ENCODE measurements at regions not wholly inside any gene's neighbourhood (a gene's known extent, or its start where the extent isn't known, plus 50 kb on each side); places are given as distances from the start of the nearest gene placed in this dataset.

DNA sequence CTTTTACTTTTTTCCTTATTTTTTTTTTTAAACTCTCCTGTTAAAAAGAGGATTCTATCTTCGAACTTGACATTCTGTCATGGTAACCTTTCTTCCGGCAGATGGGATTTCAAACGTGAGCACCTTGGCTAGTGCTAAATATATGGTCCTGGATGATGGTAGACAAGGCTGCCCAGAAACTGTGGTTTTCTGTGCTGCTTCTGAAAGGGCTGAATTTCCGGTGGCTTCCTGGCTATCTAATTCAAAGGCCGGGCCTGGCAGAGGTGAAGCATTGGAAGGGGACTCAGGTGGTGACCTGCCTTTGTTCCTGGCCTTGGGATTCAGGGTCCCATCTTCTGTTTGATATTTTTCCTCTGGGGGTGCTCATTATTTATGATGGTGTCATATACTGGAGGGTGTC lies 118.6 kb upstream of the MYL2 start:
- TF ChIP-seq, protein P1, sequence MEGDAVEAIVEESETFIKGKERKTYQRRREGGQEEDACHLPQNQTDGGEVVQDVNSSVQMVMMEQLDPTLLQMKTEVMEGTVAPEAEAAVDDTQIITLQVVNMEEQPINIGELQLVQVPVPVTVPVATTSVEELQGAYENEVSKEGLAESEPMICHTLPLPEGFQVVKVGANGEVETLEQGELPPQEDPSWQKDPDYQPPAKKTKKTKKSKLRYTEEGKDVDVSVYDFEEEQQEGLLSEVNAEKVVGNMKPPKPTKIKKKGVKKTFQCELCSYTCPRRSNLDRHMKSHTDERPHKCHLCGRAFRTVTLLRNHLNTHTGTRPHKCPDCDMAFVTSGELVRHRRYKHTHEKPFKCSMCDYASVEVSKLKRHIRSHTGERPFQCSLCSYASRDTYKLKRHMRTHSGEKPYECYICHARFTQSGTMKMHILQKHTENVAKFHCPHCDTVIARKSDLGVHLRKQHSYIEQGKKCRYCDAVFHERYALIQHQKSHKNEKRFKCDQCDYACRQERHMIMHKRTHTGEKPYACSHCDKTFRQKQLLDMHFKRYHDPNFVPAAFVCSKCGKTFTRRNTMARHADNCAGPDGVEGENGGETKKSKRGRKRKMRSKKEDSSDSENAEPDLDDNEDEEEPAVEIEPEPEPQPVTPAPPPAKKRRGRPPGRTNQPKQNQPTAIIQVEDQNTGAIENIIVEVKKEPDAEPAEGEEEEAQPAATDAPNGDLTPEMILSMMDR (conservative IDR thresholded peaks at IDR 0.05; ENCODE audit: control insufficient read depth, insufficient read depth, low read depth, low read length): no peak
- no peak for DNase-seq (ENCODE audit: low read depth)
- H3K4me3 ChIP-seq (ENCODE audit: control insufficient read depth, low read depth, low read length): no peak overlapping the region

DNA sequence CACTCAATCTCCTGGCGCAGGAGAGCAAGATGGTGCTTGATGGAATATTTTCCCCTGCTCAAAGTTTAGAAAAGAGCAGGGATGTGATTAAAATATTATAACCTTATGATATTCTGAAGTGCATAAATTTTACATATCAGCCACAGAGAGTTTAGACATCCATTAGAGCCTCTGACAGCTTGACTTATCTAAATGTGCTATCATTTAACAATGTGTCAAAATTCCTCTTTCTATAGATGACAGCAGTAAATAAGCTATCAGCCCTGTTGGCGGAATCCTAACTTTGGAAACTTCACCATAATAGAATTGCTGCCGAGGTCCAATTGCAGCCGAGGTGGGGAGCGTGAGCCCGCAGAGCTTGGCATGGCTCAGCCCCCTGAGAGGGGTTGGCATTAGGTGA lies 117.7 kb upstream of the MYL2 start:
- H3K4me3 ChIP-seq (ENCODE audit: control insufficient read depth, low read depth, low read length): no peak overlapping the region
- no peak for DNase-seq (ENCODE audit: low read depth)
- TF ChIP-seq, protein P1 (conservative IDR thresholded peaks at IDR 0.05; ENCODE audit: control insufficient read depth, insufficient read depth, low read depth, low read length): no peak

DNA sequence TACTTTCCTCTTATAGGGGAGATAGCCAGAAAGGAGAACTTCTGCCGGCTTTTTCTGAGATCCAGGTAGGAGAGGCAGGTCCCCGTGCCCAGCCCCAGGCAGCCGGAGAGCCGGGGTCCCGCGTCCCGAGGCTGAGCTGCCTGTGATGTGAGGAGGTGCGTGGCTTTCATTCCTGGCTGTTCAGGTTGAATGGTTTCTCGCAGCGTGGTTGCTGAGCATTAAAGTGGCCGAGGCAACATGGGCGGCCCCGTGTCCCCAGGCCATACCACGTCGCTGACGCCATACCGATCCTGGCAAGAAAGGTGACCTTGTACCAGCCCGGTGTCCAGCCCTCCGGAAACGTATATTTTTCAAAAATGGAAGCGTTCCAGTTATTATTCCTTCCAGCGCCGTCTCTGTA lies 116.7 kb upstream of the MYL2 start:
- TF ChIP-seq, protein P1 (conservative IDR thresholded peaks at IDR 0.05; ENCODE audit: control insufficient read depth, insufficient read depth, low read depth, low read length): no peak
- no peak for DNase-seq (ENCODE audit: low read depth)
- H3K4me3 ChIP-seq (ENCODE audit: control insufficient read depth, low read depth, low read length): no peak overlapping the region

DNA sequence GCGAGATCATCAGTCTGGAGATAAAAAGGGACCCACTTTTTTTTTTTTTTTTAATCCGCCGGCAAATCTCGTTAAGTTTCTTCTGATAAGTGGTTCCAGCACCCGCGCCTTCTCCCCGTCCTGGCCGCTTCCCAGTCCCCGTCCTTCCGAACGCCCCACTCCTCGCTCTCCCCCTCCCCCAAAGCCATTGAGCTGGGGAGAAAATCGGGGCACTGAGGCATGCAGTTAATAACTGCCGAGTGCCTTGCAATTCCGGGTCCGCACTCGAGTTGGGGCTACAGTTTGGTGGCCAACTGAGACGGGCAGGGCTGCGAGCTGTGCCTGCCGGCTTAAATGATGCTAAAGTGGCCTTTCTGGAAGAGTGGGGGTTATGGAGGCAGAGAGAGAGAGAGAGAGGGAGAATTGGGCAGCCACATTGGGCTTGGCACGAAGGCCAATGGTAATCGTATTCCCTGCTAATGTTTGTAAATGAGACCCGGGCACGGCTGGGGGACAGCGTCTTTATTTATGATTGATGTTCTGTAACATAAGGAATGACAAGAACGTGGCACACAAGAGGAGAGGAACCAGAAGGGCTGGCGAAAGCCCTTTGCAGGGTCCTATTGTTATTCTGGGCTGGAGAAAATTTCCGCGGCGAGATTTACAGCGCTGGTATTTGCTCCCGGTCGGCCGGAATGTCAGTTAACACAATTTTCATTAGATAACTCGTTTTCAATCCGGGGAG lies 115.4 kb upstream of the MYL2 start:
- no peak overlapping the region for H3K4me3 ChIP-seq (ENCODE audit: control insufficient read depth, low read depth, low read length)
- TF ChIP-seq, protein P1 (conservative IDR thresholded peaks at IDR 0.05; ENCODE audit: control insufficient read depth, insufficient read depth, low read depth, low read length): no peak
- DNase-seq (ENCODE audit: low read depth): no peak

DNA sequence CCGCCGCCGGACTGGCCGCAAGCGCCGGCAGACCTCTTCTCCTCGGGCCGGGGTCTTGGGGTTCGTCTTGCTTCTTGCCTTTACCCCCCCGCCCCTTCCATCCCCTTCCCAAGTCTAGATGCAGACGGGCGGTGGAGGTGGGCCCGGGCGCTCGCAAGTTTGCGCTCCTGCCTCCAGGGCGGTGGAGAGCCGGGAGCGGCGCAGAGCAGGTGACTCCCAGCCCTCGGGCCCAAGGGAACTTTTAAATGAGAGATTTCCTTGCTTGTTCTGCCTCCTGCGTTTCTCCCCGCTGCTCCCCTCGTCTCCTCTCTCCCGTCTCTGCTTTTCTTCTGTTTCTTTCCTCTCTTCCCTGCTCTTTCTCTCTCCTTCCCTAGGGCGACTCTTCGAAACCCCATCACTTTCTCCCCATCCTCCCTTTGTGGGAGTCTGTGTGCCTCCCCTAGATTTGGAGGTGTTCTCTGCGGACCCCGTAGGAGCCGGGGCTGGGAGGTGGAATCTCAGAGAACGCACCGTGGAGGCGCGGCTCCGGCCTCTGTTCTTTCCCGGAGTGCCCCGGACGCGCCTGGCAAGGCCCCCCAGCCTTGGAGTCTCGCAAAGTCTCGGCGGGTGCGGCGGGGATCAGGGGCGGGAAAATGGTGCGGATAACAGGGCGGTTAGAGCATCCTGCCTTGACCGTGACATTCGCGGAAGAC lies 114.7 kb upstream of the MYL2 start:
- H3K4me3 ChIP-seq (ENCODE audit: control insufficient read depth, low read depth, low read length): no peak overlapping the region
- TF ChIP-seq, protein P1 (conservative IDR thresholded peaks at IDR 0.05; ENCODE audit: control insufficient read depth, insufficient read depth, low read depth, low read length): no peak
- no peak for DNase-seq (ENCODE audit: low read depth)

DNA sequence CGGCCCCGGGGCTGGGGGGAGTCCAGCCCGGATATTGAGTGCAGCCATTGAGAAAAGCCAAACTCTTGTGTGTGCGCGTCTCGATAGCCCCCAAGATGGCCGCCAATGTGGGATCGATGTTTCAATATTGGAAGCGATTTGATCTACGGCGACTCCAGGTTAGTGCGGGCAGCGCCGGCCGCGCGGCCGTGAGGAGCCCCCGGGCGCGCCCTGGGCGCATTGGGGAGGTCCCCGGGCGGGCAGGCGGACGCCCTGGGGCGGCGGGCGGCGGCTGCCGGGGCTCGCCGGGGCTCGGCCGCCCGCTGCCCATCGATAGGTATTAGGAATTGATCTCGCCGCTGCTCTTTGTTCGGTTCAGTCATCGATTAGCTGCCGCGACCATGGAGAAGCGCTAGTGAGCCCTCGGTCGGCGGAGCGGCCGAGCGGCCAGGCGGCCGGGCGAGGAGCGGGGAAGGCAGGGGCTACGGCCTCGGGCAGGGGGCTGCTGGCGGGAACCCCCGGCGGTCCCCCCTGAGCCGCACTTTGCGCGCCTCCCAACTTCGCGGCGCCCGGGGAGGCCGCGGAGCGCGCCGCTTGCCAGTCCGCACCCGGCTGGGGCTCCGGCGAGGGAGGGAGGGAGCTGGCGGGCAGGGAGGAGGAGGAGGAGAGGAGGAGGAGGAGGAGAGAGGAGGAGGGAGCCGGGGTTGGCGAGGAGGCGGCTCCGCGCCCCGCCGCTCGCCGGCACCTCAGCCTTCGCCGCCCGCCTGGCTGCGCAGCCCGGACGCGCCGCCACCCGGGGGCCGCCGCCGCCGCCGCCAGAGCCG lies 113.9 kb upstream of the MYL2 start, which contains the start of gene CUX2:
CUX2 (plus strand) TSS at position 83 of the 803 bp plus-strand sequence.
- TF ChIP-seq, protein P1 (conservative IDR thresholded peaks at IDR 0.05; ENCODE audit: control insufficient read depth, insufficient read depth, low read depth, low read length): no peak
- no peak within 1 kb of the TSS for H3K4me3 ChIP-seq (ENCODE audit: control insufficient read depth, low read depth, low read length)
- DNase-seq (ENCODE audit: low read depth): no peak
